GM20431 (cell line): ENCODE measurements at regions not wholly inside any gene's neighbourhood (a gene's known extent, or its start where the extent isn't known, plus 50 kb on each side); places are given as distances from the start of the nearest gene placed in this dataset.

Experiments
- in situ Hi-C: fragments of 300-500 bp; cut with MseI, MboI; formaldehyde crosslinking; loops from one replicate; pipeline ENCODE4 v1.15.0; 2020; ENCODE audit warnings: low sequenced_read_pairs; ENCODE audit not compliant: unreplicated experiment

GRCh38 chr12:77514511-77514910, 316.2 kb upstream of the NAV3 start:
- in situ Hi-C loops: no loop called here

DNA sequence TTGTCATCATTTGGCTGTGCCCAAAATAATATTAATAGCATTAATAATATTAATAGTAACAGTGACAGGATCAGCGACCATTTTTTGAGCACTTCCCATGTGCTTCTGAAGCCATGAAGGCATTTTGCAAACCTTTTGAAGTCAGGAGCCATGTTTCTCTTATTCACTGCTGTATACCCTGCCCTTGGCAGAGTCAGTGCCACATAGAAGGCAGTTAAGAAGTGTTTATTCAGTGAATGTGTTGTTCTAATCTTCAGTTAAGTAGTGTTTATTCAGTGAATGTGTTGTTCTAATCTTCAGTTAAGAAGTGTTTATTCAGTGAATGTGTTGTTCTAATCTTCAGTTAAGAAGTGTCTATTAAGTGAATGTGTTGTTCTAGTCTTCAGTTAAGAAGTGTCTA, 319.7 kb upstream of the NAV3 start:
- in situ Hi-C loops: no loop called here

- in situ Hi-C loops: no loop called here
Observed at GRCh38 chr12:77504466-77504865, 326.2 kb upstream of the NAV3 start.

GRCh38 chr12:77500089-77500488, 330.6 kb upstream of the NAV3 start:
- in situ Hi-C loops: no loop called here

DNA sequence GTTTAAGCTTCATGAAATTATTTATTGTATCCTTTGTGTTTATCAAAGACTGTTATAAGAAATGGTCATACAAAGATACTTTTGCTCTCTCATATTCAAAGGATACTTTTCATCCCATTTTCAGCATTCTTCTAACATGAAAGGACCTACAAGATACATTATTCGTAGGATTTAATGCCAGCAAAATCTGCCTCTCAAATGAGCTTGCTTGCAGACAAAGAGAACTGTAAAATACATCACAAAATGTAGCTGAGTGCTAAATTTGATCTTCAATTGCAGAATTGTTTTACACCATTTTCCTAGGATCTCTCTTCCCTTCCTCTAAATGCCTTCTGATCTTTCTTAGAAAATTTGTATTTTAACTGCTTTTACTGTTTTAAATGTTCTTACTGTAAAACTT, 333.0 kb upstream of the NAV3 start:
- in situ Hi-C loops: no loop called here

GRCh38 chr12:77496714-77497113, 334.0 kb upstream of the NAV3 start:
- in situ Hi-C loops: no loop called here

DNA sequence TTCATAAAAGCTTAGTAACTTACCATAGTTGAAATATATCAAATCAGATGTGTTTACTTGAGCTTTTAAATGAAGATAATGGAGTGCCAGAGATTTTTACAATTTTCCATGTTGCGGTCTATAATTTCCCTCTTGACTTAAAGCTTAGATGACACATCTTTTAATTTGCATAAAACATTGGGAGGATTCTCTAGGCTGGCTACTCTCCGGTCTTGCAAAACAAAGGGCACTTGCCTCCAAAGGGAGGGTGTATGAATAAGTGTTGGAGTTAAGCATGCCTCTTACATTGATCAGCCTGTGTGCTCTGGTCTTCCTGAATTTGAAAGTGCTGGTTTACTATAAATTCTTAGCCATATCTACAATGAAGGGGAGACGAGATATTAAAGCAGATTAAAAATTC, 336.4 kb upstream of the NAV3 start:
- in situ Hi-C loops: no loop called here

GRCh38 chr12:77493302-77494168, 337.2 kb upstream of the NAV3 start:
- in situ Hi-C loops: no loop called here

GRCh38 chr12:77492536-77492935, 338.2 kb upstream of the NAV3 start:
- in situ Hi-C loops: no loop called here

- in situ Hi-C loops: no loop called here
Observed at GRCh38 chr12:77489331-77489970, 341.2 kb upstream of the NAV3 start.

GRCh38 chr12:77488041-77488620, 342.6 kb upstream of the NAV3 start:
- in situ Hi-C loops: no loop called here

- in situ Hi-C loops: no loop called here
Observed at GRCh38 chr12:77486872-77487271, 343.8 kb upstream of the NAV3 start.

DNA sequence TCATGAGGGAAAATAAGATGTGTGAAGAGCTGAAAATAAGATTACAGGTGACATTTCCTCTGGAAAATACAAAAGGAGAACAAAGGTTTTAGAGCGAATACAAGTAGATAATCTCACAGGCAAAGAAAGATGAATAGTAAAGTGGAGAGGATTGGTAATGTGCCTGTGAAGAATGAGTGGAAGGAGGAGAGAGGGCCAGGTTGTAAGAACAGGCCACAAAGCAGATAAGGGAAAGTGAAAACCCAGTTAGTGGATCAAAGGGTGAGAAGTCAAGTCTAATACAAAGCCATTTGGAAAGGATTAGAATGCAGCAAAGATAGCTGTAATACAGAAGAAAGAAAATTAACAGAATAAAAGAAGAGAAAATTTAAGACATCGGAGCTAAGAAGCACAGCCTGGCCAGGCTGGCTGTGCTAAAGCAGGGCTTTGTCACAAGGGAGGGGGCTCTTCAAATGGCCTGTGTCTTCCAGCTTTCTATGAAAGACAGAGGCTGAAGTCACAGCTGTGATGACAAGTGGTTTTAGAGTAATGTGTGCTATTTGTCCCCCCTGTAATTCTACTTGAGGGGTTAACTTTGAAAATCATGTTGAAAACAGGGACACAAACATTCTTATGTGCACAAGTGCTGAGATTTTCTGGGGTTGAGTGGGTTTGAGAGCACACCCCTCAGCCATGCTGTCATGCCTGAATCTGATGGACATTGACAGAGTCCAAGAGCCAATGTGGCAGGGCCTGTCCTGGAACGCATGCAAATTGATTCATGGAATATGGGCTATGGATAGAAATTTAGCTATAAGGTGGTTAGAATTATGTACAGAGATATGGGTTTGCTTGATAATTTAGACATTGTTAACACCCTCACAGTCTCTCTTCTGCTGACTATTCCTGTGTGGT, 344.5 kb upstream of the NAV3 start:
- in situ Hi-C loops: no loop called here

DNA sequence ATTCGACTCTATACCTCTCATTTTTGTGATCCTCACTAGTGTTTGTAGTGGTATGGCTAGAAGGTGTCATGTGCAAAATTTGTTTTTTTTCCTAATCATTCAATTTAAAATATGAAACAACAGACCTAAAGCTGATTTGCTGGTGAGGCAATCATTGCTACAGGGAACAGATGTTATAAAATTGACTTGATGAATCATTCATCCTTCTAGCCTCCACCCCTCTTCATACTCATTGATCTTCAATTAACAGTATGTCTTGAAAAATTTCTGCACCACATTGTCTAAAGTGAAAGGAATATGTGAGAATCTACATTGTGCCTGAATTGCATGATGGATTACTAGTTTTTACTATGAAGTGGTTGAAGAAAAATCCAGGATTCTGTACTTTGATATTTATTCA, 349.0 kb upstream of the NAV3 start:
- in situ Hi-C loops: no loop called here

- in situ Hi-C loops: no loop called here
Observed at GRCh38 chr12:77477907-77478533, 352.7 kb upstream of the NAV3 start.

GRCh38 chr12:77471801-77472200, 358.9 kb upstream of the NAV3 start:
- in situ Hi-C loops: no loop called here

GRCh38 chr12:77469578-77470333, 360.9 kb upstream of the NAV3 start:
- in situ Hi-C loops: no loop called here

DNA sequence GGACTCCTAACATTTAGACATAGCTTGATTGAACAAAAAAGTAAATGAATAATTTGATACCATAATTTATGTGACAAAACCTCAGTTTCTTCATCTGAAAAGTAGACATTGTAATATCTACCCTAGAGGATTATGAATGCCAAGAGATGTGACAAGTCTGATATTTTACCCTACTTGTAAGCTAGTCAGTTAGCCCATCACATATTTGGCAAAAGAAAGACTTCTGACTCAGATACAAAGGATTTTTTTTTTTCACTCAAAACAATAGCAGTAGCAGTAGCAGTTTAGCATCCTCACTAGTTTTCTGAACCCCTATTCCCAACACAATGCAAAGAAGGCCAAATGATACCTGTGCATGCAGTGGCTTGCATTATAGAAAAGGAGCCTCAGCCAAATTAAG, 377.3 kb upstream of the E2F7 start:
- in situ Hi-C loops: no loop called here

- in situ Hi-C loops: no loop called here
Observed at GRCh38 chr12:77439749-77440148, 374.4 kb upstream of the E2F7 start.
